ENCODE measurements at regions not wholly inside any gene's neighbourhood (a gene's known extent, or its start where the extent isn't known, plus 50 kb on each side); places are given as distances from the start of the nearest gene placed in this dataset.

GRCh38 chr2:193989645-193990044 is 1667.4 kb upstream of the SLC39A10 start:
- no peak for DNase-seq (ENCODE audit: low spot score)

DNA sequence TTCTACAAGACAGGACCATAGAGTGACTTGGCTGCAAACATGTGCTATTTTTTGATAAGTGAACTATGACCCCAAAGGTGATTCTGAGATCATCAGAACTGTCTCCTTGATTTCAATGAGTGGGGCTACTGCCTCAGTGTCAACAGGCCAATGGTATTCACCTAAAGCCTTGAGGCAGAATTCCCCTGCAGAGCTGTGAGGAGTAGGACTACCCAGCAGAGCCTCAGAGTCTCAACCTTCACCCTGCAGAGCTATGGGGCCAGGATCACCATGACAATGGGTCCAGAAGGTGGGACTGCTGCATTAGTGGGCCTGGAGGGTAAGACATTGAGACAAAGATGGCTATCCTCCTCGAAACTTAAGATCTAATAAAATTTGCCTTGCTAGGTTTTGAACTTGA is 1668.2 kb upstream of the SLC39A10 start:
- DNase-seq (ENCODE audit: low spot score), result no peak

- no peak for DNase-seq (ENCODE audit: low spot score)
Observed at GRCh38 chr2:193985272-193985671, 1671.8 kb upstream of the SLC39A10 start.

- DNase-seq (ENCODE audit: low spot score), result no peak
Observed at GRCh38 chr2:193980599-193980998, 1676.4 kb upstream of the SLC39A10 start.

GRCh38 chr2:193973781-193974180 is 1683.2 kb upstream of the SLC39A10 start:
- no peak for DNase-seq (ENCODE audit: low spot score)

GRCh38 chr2:193966590-193966989 is 1690.4 kb upstream of the SLC39A10 start:
- no peak for DNase-seq (ENCODE audit: low spot score)

- no peak for DNase-seq (ENCODE audit: low spot score)
Observed at GRCh38 chr2:193965263-193965662, 1691.8 kb upstream of the SLC39A10 start.

- DNase-seq (ENCODE audit: low spot score), result no peak
Observed at GRCh38 chr2:193963472-193964119, 1693.4 kb upstream of the SLC39A10 start.

- DNase-seq (ENCODE audit: low spot score), result no peak
Observed at GRCh38 chr2:193946806-193947205, 1710.2 kb upstream of the SLC39A10 start.

DNA sequence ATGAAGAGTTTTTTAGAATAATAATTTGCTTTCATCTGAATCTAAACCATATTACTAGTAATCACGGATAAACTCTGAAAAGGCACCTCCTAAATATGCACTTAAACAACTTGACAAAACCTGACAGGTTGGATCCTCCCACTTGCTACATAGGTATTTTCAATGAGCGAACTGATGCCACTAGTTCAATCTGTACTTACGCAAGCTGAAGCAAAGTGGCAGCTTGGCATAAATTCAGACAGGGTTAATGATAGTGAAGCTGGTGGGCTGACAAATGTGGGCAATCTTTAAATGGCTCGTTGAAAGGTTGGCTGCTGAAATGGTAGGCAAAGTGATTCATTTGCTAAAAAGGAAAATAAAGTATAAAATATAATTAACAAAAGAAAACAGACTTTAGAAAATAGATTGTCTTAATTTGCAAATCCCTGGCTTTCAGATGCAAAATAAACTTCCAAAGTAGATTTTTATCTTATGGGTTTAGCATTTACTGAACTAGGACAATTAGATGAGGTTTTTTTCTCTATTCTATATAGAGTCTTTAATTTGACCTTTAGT is 1713.5 kb upstream of the SLC39A10 start:
- DNase-seq (ENCODE audit: low spot score), result no peak

DNA sequence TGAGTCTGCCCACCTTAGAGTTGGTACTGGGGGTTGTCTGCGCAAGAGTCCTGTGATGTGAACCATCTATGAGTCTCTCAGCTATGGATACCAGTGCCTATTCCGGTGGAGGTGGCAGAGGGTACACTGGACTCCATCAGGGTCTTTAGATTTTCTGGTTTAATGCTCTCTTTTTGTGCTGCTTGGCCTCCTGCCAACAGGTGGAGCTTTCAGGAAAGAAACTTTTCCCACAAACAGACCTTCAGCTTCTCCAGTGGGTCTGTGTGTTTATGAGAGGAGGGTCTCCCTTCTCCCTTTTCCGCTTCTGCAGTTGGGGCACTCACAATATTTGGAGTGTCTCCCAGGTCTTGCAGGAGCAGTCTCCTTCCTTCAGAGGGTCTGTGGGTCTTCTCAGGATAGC is 1721.9 kb upstream of the SLC39A10 start:
- DNase-seq (ENCODE audit: low spot score), result no peak

DNA sequence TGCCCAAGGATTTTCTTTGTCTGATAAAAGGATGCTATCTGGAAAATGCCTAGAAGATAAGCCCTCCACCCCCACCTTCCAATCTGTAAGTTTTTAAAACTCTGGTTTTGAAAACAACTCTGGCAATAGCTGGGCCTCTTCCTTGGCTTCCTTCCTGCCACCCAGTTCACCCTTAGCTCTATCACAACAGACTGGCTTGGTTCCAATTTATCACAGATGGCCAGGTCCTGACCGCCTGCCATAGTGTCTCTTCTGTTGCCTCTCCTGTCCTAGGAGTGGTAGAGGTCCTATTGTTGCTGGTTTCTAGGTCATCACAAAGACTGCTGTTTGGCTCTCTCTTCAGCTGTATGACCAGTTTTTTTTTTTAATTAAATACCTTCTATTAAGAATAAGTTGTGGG is 1727.9 kb upstream of the SLC39A10 start:
- DNase-seq (ENCODE audit: low spot score), result no peak

DNA sequence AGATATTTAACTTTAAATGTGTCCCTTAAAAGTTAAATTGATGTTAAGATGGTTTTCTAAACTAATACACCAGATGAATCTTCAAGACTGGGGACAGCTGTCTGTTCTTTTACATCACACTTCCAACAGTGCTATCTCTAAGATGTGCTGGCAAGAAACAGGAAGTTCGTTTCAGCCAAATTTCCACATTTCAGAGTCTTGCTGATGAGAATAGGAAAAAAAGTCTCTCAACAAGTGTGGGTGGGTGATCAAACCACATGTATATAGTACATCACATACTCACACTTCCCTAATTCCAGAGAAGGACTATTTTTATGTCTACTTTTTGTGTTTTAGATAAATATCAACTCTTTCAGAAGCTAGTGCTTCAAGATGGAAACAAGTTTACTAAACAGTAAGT is 1712.8 kb upstream of the TMEFF2 start:
- DNase-seq (ENCODE audit: low spot score), result no peak

DNA sequence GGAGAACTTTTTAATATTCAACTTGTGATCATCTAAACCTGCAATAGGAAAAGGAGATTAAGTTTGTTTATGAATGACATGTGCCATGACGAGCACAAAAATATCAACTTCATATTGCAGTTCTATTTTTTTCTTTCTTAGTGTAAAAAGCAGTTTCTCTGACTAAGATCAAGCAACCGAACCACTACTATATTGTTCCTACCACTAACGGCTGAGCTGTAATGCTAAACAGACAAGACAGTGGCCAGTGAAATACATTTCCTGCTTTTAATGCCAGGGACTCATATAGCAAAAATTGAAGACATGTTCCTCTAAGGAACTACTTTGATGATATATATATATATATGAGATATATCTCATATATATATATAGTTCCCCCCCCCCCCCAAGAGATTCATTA is 1705.6 kb upstream of the TMEFF2 start:
- DNase-seq (ENCODE audit: low spot score), result no peak

DNA sequence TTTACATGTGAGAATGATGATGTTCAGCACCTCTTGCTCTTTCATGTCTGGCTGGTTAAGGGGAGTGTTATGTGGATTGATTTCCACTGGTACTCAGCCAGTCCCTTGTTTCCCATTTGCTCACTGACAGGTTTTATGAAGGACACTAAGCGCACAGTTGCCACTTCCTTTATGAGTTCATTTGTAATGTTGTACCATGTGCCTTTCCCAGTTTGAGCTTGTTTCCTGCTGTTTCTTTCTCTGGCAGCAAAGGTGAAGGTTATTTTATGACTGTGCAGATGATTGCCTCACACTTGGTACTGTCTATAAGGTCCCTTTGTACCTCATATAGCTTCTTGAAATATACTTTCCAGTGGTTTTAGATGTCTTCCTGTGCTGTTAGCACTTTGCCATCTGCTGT is 1700.5 kb upstream of the TMEFF2 start:
- no peak for DNase-seq (ENCODE audit: low spot score)

DNA sequence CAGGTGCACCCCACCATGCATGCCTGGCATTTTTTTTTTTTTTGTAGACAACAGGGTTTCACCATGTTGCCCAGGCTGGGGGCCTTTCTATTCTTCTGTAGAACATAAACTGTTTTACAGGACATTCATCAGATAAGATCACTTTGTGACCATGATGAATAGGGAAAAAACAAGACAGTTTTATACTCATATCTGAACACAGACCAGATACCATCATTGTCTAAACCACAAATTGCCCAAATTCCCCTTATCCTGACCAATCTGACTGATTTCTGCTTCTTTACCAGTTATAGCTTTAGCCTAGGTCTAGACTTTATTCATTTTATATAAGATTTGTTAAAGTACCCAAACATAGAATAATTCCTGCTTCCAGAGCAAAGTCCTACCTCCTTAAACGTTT is 1699.3 kb upstream of the TMEFF2 start:
- no peak for DNase-seq (ENCODE audit: low spot score)

- no peak for DNase-seq (ENCODE audit: low spot score)
Observed at GRCh38 chr2:193891023-193891422, 1696.3 kb upstream of the TMEFF2 start.

DNA sequence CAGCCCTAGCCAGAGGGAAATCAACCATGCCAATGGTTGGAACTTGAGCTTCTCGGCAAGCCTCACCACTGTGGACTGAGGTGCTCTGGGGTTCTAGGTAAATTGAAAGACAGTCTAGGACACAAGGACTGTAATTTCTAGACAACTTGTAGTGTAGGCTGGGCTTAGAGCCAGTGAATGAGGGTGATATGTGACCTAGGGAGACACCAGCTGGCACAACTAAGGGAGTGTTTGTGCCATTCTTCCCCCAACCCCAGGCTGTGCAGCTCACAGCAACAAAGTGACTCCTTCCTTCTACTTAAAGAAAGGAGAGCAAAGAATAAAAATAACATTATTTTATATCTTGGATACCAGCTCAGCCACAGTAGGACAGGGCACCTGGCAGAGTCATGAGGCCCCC is 1690.7 kb upstream of the TMEFF2 start:
- no peak for DNase-seq (ENCODE audit: low spot score)

DNA sequence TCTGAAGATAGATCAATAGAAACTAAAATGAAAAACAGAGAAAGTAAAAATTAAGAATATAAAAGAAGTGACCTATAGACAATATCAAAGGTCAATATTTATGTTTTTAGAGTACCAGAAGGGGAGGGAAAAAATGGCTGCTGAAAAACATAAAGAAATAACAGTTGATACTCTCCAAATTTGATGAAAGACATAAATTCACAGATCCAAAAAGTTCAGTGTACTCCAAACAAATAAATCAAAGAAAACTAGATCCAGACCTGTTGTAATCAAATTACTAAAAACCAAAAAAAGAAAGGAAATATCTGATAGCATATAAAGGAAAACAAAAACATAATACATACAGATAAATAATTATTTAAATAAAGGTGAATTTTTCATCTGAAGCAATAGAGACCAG is 1689.1 kb upstream of the TMEFF2 start:
- DNase-seq (ENCODE audit: low spot score), result no peak

DNA sequence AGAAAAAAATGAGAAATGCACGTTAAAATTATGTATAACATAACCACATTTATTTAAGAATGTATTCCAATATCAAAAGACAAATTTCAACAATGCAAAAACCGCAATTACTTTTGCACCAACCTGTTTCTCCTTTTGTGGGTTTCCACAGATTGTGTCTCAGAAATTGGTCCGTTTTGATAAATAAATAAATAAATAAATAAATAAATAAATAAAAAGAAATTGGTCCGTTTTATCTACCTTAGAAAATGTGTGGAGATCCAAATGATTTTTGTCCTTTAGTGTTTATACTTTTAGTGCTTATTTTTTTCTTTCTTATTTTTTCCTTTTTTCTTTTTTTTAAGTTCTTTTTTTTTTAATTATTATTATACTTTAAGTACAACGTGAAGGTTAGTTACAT is 1682.2 kb upstream of the TMEFF2 start:
- DNase-seq (ENCODE audit: low spot score), result no peak

DNA sequence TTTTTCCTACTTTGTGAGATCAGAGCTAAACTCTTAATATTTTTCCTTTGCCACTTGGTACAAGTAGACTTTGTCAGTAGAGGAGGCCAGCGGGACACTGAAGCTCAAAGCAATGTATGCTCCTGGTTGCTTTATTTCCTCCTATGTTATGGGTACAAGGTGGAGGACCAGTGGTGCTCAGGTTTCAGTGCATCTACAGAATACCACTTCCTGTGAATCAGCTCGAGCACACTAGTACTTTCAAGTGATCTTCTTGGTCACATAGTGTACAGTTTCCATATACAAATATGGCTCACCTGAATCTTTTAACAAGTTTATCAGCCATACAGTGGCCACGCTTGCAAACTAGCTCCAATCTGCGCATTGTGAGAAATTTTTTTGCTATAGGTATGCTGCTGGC is 1674.8 kb upstream of the TMEFF2 start:
- no peak for DNase-seq (ENCODE audit: low spot score)

GRCh38 chr2:193868833-193869232 is 1674.1 kb upstream of the TMEFF2 start:
- no peak for DNase-seq (ENCODE audit: low spot score)

DNA sequence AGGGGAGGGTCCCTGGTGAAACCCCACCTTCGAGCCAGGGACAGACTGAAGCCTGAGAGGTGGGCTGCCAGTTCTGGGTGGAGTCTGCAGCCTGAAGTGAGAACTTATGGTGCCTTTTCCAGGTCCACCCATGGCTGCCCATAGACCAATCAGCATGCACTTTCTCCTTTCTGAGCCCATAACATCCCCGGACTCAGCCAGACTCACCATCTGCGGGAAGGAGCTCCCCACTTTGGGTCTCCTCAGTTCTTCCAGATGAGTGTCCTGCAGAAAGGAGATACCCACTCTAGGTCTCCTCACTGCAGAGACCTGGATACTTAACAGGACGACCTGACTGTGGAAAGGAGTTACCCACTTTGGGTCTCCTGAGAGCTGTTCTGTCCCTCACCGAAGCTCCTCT is 1673.4 kb upstream of the TMEFF2 start:
- DNase-seq (ENCODE audit: low spot score), result no peak

GRCh38 chr2:193867454-193867853 is 1672.7 kb upstream of the TMEFF2 start:
- DNase-seq (ENCODE audit: low spot score), result no peak

All from CD4-positive, alpha-beta T cell treated with Interleukin-6 at 100 ng/mL for 8 hours (primary cell).